Erythroblast (primary cell): ENCODE measurements at regions not wholly inside any gene's neighbourhood (a gene's known extent, or its start where the extent isn't known, plus 50 kb on each side); places are given as distances from the start of the nearest gene placed in this dataset.

ENCODE experiments used
- DNase-seq, 2 experiments: peaks; one replicate each; lab custom pipeline; 2025; lab: John Stamatoyannopoulos, UW
- GATA1 ChIP-seq: IDR thresholded peaks from 2 replicates; pipeline ENCODE4 v1.6.1; 2011; ENCODE audit warnings: low read depth, mild to moderate bottlenecking, control low read depth, low read length, moderate library complexity
- POLR2A ChIP-seq: IDR thresholded peaks from 2 replicates; pipeline ENCODE4 v1.6.1; 2011; ENCODE audit warnings: mild to moderate bottlenecking, low read length

GRCh38 chr2:155755481-155755880, 577.0 kb downstream of the NR4A2 start:
- TF ChIP-seq POLR2A (no peak), GATA1 (no peak)
- no peak for DNase-seq

GRCh38 chr2:155748131-155748530, 584.4 kb downstream of the NR4A2 start:
- TF ChIP-seq GATA1 (no peak), POLR2A (no peak)
- DNase-seq = no peak

- TF ChIP-seq POLR2A = no peak
- no peak for TF ChIP-seq GATA1
- no peak for DNase-seq
Measured at GRCh38 chr2:155747531-155747930, 585.0 kb downstream of the NR4A2 start.

GRCh38 chr2:155733091-155733853, 599.2 kb downstream of the NR4A2 start:
- DNase-seq = no peak
- TF ChIP-seq POLR2A (no peak), GATA1 (no peak)

- no peak for DNase-seq
- no peak for TF ChIP-seq GATA1
- no peak for TF ChIP-seq POLR2A
Measured at GRCh38 chr2:155730804-155731203, 601.7 kb downstream of the NR4A2 start.

- TF ChIP-seq POLR2A = no peak
- no peak for TF ChIP-seq GATA1
Measured at GRCh38 chr2:155727187-155727895, 605.2 kb downstream of the NR4A2 start.

GRCh38 chr2:155722290-155722689, 610.2 kb downstream of the NR4A2 start:
- TF ChIP-seq GATA1 (no peak), POLR2A (no peak)
- no peak for DNase-seq

More at GRCh38 chr2:155727187-155727895, 605.2 kb downstream of the NR4A2 start:
- DNase-seq = no peak

- DNase-seq = no peak
- no peak for TF ChIP-seq GATA1
- no peak for TF ChIP-seq POLR2A
Measured at GRCh38 chr2:155715705-155716104, 616.8 kb downstream of the NR4A2 start.

GRCh38 chr2:155714983-155715382, 617.5 kb downstream of the NR4A2 start:
- DNase-seq = no peak
- TF ChIP-seq POLR2A (no peak), GATA1 (no peak)

GRCh38 chr2:155708071-155708470, 624.5 kb downstream of the NR4A2 start:
- TF ChIP-seq POLR2A (no peak), GATA1 (no peak)
- DNase-seq = no peak

- TF ChIP-seq GATA1 (no peak), POLR2A (no peak)
- no peak for DNase-seq
Measured at GRCh38 chr2:155703917-155704316, 628.6 kb downstream of the NR4A2 start.

- DNase-seq = no peak
- TF ChIP-seq GATA1 = no peak
- no peak for TF ChIP-seq POLR2A
Measured at GRCh38 chr2:155703048-155703447, 629.5 kb downstream of the NR4A2 start.

- no peak for DNase-seq
- TF ChIP-seq POLR2A = no peak
- TF ChIP-seq GATA1 = no peak
Measured at GRCh38 chr2:155701721-155702120, 630.8 kb downstream of the NR4A2 start.

- TF ChIP-seq GATA1 = no peak
- TF ChIP-seq POLR2A = no peak
- no peak for DNase-seq
Measured at GRCh38 chr2:155696571-155696970, 636.0 kb downstream of the NR4A2 start.

- TF ChIP-seq POLR2A (no peak), GATA1 (no peak)
- DNase-seq = no peak
Measured at GRCh38 chr2:155695505-155695904, 637.0 kb downstream of the NR4A2 start.
